ENCODE measurements at regions not wholly inside any gene's neighbourhood (a gene's known extent, or its start where the extent isn't known, plus 50 kb on each side); places are given as distances from the start of the nearest gene placed in this dataset.

GRCh38 chr16:86706726-86707125 is 128.4 kb downstream of the FOXL1 start:
- no peak overlapping the region for H3K27ac Mint-ChIP-seq (ENCODE audit: unreplicated experiment)
- DNase-seq (ENCODE audit: low spot score) = no peak
- H3K4me1 Mint-ChIP-seq (ENCODE audit: unreplicated experiment) = peaks cover 3% of the 10 kb centered on the region
- TF ChIP-seq CTCF (IDR thresholded peaks at IDR 0.05; ENCODE audit: unreplicated experiment) = no peak
- H3K36me3 Mint-ChIP-seq (ENCODE audit: low read depth, unreplicated experiment) = no peaks in the 10 kb centered on the region
- no peak overlapping the region for H3K4me3 Mint-ChIP-seq (ENCODE audit: unreplicated experiment)
- peaks cover 3% of the 10 kb centered on the region for H3K27me3 Mint-ChIP-seq (ENCODE audit: unreplicated experiment)
- H3K9me3 Mint-ChIP-seq (ENCODE audit: unreplicated experiment) = no peaks in the 10 kb centered on the region

- Mint-ChIP-seq H3K9me3 (ENCODE audit: unreplicated experiment) (no peaks in the 10 kb centered on the region), H3K4me3 (ENCODE audit: unreplicated experiment) (no peak overlapping the region), H3K4me1 (ENCODE audit: unreplicated experiment) (peaks cover 5% of the 10 kb centered on the region), H3K27ac (ENCODE audit: unreplicated experiment) (no peak overlapping the region), H3K36me3 (ENCODE audit: low read depth, unreplicated experiment) (no peaks in the 10 kb centered on the region), H3K27me3 (ENCODE audit: unreplicated experiment) (peaks cover 3% of the 10 kb centered on the region)
- DNase-seq (ENCODE audit: low spot score) = no peak
- TF ChIP-seq CTCF (IDR thresholded peaks at IDR 0.05; ENCODE audit: unreplicated experiment) = no peak
These were observed 128.8 kb downstream of the FOXL1 start for GRCh38 chr16:86707171-86707570.

- DNase-seq (ENCODE audit: low spot score) = no peak
- Mint-ChIP-seq H3K27ac (ENCODE audit: unreplicated experiment) (no peak overlapping the region), H3K9me3 (ENCODE audit: unreplicated experiment) (no peaks in the 10 kb centered on the region), H3K27me3 (ENCODE audit: unreplicated experiment) (peaks cover 3% of the 10 kb centered on the region), H3K4me1 (ENCODE audit: unreplicated experiment) (peaks cover 5% of the 10 kb centered on the region), H3K4me3 (ENCODE audit: unreplicated experiment) (no peak overlapping the region), H3K36me3 (ENCODE audit: low read depth, unreplicated experiment) (no peaks in the 10 kb centered on the region)
- no peak for TF ChIP-seq CTCF (IDR thresholded peaks at IDR 0.05; ENCODE audit: unreplicated experiment)
These were observed 129.2 kb downstream of the FOXL1 start for GRCh38 chr16:86707581-86707980.

- DNase-seq (ENCODE audit: low spot score) = no peak
- peaks cover 2% of the 10 kb centered on the region for H3K27me3 Mint-ChIP-seq (ENCODE audit: unreplicated experiment)
- H3K9me3 Mint-ChIP-seq (ENCODE audit: unreplicated experiment) = no peaks in the 10 kb centered on the region
- no peak overlapping the region for H3K4me3 Mint-ChIP-seq (ENCODE audit: unreplicated experiment)
- peaks cover 5% of the 10 kb centered on the region for H3K4me1 Mint-ChIP-seq (ENCODE audit: unreplicated experiment)
- no peak for TF ChIP-seq CTCF (IDR thresholded peaks at IDR 0.05; ENCODE audit: unreplicated experiment)
- H3K36me3 Mint-ChIP-seq (ENCODE audit: low read depth, unreplicated experiment) = no peaks in the 10 kb centered on the region
- no peak overlapping the region for H3K27ac Mint-ChIP-seq (ENCODE audit: unreplicated experiment)
These were observed 130.1 kb downstream of the FOXL1 start for GRCh38 chr16:86708431-86708830.

- no peak overlapping the region for H3K27ac Mint-ChIP-seq (ENCODE audit: unreplicated experiment)
- TF ChIP-seq CTCF (IDR thresholded peaks at IDR 0.05; ENCODE audit: unreplicated experiment) = no peak
- H3K4me1 Mint-ChIP-seq (ENCODE audit: unreplicated experiment) = peaks cover 5% of the 10 kb centered on the region
- no peaks in the 10 kb centered on the region for H3K9me3 Mint-ChIP-seq (ENCODE audit: unreplicated experiment)
- H3K27me3 Mint-ChIP-seq (ENCODE audit: unreplicated experiment) = peaks cover 2% of the 10 kb centered on the region
- H3K4me3 Mint-ChIP-seq (ENCODE audit: unreplicated experiment) = no peak overlapping the region
- no peak for DNase-seq (ENCODE audit: low spot score)
- no peaks in the 10 kb centered on the region for H3K36me3 Mint-ChIP-seq (ENCODE audit: low read depth, unreplicated experiment)
These were observed 130.8 kb downstream of the FOXL1 start for GRCh38 chr16:86709103-86709502.

Measured in endothelial cell (in vitro differentiated cells).